ENCODE measurements at regions not wholly inside any gene's neighbourhood (a gene's known extent, or its start where the extent isn't known, plus 50 kb on each side); places are given as distances from the start of the nearest gene placed in this dataset.

- peak; percentile 82 for ATAC-seq
- intact Hi-C loops (cut with DNase I, micrococcal nuclease): loop anchor here in 1 of 2 donors (2.0 kb wide), 1 partner anchor 142 kb away; no protein-coding TSS in a partner anchor
- Histone ChIP-seq H3K4me3 (no peak overlapping the region), H3K4me1 (ENCODE audit: low read depth) (no peaks in the 10 kb centered on the region), H3K36me3 (ENCODE audit: low read depth) (no peaks in the 10 kb centered on the region), H3K9me3 (no peaks in the 10 kb centered on the region)
- peak in 2 of 3 donors; percentile 26 to 51 for DNase-seq
- peak; percentile 10 for TF ChIP-seq CTCF (IDR thresholded peaks at IDR 0.05)
Observed at GRCh38 chr4:27176400-27176799, 315.8 kb downstream of the STIM2 start.

- Histone ChIP-seq H3K4me1 (ENCODE audit: low read depth) (no peaks in the 10 kb centered on the region), H3K4me3 (no peak overlapping the region), H3K9me3 (no peaks in the 10 kb centered on the region), H3K36me3 (ENCODE audit: low read depth) (no peaks in the 10 kb centered on the region)
- TF ChIP-seq CTCF (IDR thresholded peaks at IDR 0.05): no peak
- intact Hi-C loops (cut with DNase I, micrococcal nuclease): loop anchor here in 1 of 2 donors (2.0 kb wide), 1 partner anchor 142 kb away; no protein-coding TSS in a partner anchor
- DNase-seq (peak in 1 of 3 donors; percentile 1), ATAC-seq (no peak)
Observed at GRCh38 chr4:27176881-27177280, 316.2 kb downstream of the STIM2 start.

GRCh38 chr4:27178061-27178460 is 317.4 kb downstream of the STIM2 start:
- no peak for TF ChIP-seq CTCF (IDR thresholded peaks at IDR 0.05)
- Histone ChIP-seq H3K4me1 (ENCODE audit: low read depth) (no peaks in the 10 kb centered on the region), H3K4me3 (no peak overlapping the region), H3K36me3 (ENCODE audit: low read depth) (no peaks in the 10 kb centered on the region), H3K9me3 (no peaks in the 10 kb centered on the region)
- ATAC-seq (no peak), DNase-seq (peak in 1 of 3 donors; percentile 2)
- intact Hi-C loops (cut with DNase I, micrococcal nuclease): no loop called here

- DNase-seq (peak in 1 of 3 donors; percentile 3), ATAC-seq (peak; percentile 67)
- no peak overlapping the region for H3K4me3 ChIP-seq
- TF ChIP-seq CTCF (IDR thresholded peaks at IDR 0.05): no peak
- intact Hi-C loops (cut with DNase I, micrococcal nuclease): no loop called here
- no peaks in the 10 kb centered on the region for H3K36me3 ChIP-seq (ENCODE audit: low read depth)
- no peaks in the 10 kb centered on the region for H3K9me3 ChIP-seq
- no peaks in the 10 kb centered on the region for H3K4me1 ChIP-seq (ENCODE audit: low read depth)
Observed at GRCh38 chr4:27181693-27182092, 321.1 kb downstream of the STIM2 start.

- DNase-seq (no peak), ATAC-seq (no peak)
Observed at GRCh38 chr4:27182211-27182610, 321.6 kb downstream of the STIM2 start.

More at GRCh38 chr4:27182211-27182610, 321.6 kb downstream of the STIM2 start:
- no peak overlapping the region for H3K4me3 ChIP-seq
- intact Hi-C loops (cut with DNase I, micrococcal nuclease): no loop called here
- no peaks in the 10 kb centered on the region for H3K4me1 ChIP-seq (ENCODE audit: low read depth)
- H3K9me3 ChIP-seq: no peaks in the 10 kb centered on the region
- H3K36me3 ChIP-seq (ENCODE audit: low read depth): no peaks in the 10 kb centered on the region
- TF ChIP-seq CTCF (IDR thresholded peaks at IDR 0.05): no peak

Measured in mucosa of descending colon (tissue), 3 donors.